Brain microvascular endothelial cell (primary cell): ENCODE measurements at regions not wholly inside any gene's neighbourhood (a gene's known extent, or its start where the extent isn't known, plus 50 kb on each side); places are given as distances from the start of the nearest gene placed in this dataset.

Experiments used
- DNase-seq: peaks from one replicate; pipeline ENCODE4 v3.0.0-alpha.2; 2020
- H3K27ac ChIP-seq: fragments of 250-450 bp; sonication (Bioruptor Pico); 2 replicates; pipeline ENCODE4 v1.5.1; 2020; ENCODE audit warnings: mild to moderate bottlenecking, moderate library complexity
- H3K27me3 ChIP-seq: fragments of 250-450 bp; sonication (Bioruptor Pico); replicated peaks from 2 replicates; pipeline ENCODE4 v1.5.1; 2020; ENCODE audit warnings: mild to moderate bottlenecking
- H3K36me3 ChIP-seq: fragments of 250-450 bp; sonication (Bioruptor Pico); replicated peaks from 2 replicates; pipeline ENCODE4 v1.5.1; 2020; ENCODE audit warnings: mild to moderate bottlenecking
- H3K4me3 ChIP-seq: 2 replicates; pipeline ENCODE4 v1.5.1; 2011; ENCODE audit warnings: low read depth, mild to moderate bottlenecking, control low read depth, low read length, moderate library complexity
- CTCF ChIP-seq: IDR thresholded peaks from 2 replicates; pipeline ENCODE4 v1.5.1; 2011; ENCODE audit warnings: low read depth, mild to moderate bottlenecking, moderate library complexity, low read length, control low read depth, inconsistent platforms; ENCODE audit errors: missing control alignments
- in situ Hi-C: cut with HindIII; loops from 2 replicates; pipeline ENCODE4 v1.10.0; 2017; ENCODE audit warnings: low sequenced_read_pairs, low pct_ligation_motif_present

GRCh38 chr3:124605781-124606579 lies 124.3 kb upstream of the UMPS start:
- Histone ChIP-seq H3K27me3 (no peaks in the 10 kb centered on the region), H3K4me3 (no peak overlapping the region), H3K27ac (no peak overlapping the region), H3K36me3 (no peaks in the 10 kb centered on the region)
- no peak for TF ChIP-seq CTCF
- DNase-seq = no peak
- in situ Hi-C loops = no loop called here

GRCh38 chr3:124607163-124607562 lies 123.1 kb upstream of the UMPS start:
- no peaks in the 10 kb centered on the region for H3K36me3 ChIP-seq
- no peaks in the 10 kb centered on the region for H3K27me3 ChIP-seq
- peak; percentile 58 for DNase-seq
- in situ Hi-C loops = no loop called here
- TF ChIP-seq CTCF = no peak
- H3K27ac ChIP-seq = no peak overlapping the region
- no peak overlapping the region for H3K4me3 ChIP-seq

GRCh38 chr3:124609402-124609801 lies 120.8 kb upstream of the UMPS start:
- H3K27ac ChIP-seq = no peak overlapping the region
- no peak for TF ChIP-seq CTCF
- no peaks in the 10 kb centered on the region for H3K36me3 ChIP-seq
- no peaks in the 10 kb centered on the region for H3K27me3 ChIP-seq
- no peak for DNase-seq
- no peak overlapping the region for H3K4me3 ChIP-seq
- in situ Hi-C loops = no loop called here

- in situ Hi-C loops = no loop called here
- no peak for TF ChIP-seq CTCF
- no peaks in the 10 kb centered on the region for H3K27me3 ChIP-seq
- no peak overlapping the region for H3K4me3 ChIP-seq
- H3K27ac ChIP-seq = no peak overlapping the region
- no peak for DNase-seq
- H3K36me3 ChIP-seq = no peaks in the 10 kb centered on the region
Observed at GRCh38 chr3:124610130-124610529, 120.1 kb upstream of the UMPS start.

GRCh38 chr3:124611520-124611919 lies 118.7 kb upstream of the UMPS start:
- no peak overlapping the region for H3K4me3 ChIP-seq
- TF ChIP-seq CTCF = no peak
- H3K36me3 ChIP-seq = no peaks in the 10 kb centered on the region
- no peak for DNase-seq
- H3K27me3 ChIP-seq = no peaks in the 10 kb centered on the region
- H3K27ac ChIP-seq = no peak overlapping the region
- in situ Hi-C loops = no loop called here
